GM12892 (cell line): ENCODE measurements at regions not wholly inside any gene's neighbourhood (a gene's known extent, or its start where the extent isn't known, plus 50 kb on each side); places are given as distances from the start of the nearest gene placed in this dataset.

Experiments
- POLR2A ChIP-seq: IDR thresholded peaks from 2 replicates; pipeline ENCODE4 v1.6.1; 2011; ENCODE audit warnings: low read depth, low read length, control low read depth
- POLR2AphosphoS5 ChIP-seq: IDR thresholded peaks from 2 replicates; pipeline ENCODE4 v1.6.1; 2011; ENCODE audit warnings: low read depth, low read length, control low read depth
- TAF1 ChIP-seq: IDR thresholded peaks from 2 replicates; pipeline ENCODE4 v1.6.1; 2011; ENCODE audit warnings: low read depth, mild to moderate bottlenecking, control low read depth, low read length, borderline replicate concordance

- TF ChIP-seq POLR2A (no peak), TAF1 (no peak), POLR2AphosphoS5 (no peak)
Measured at GRCh38 chr6:95670011-95670463, 92.7 kb downstream of the MANEA start.
